HG03460 (cell line): ENCODE measurements at regions not wholly inside any gene's neighbourhood (a gene's known extent, or its start where the extent isn't known, plus 50 kb on each side); places are given as distances from the start of the nearest gene placed in this dataset.
A peak's percentile ranks its signal among the peaks of the same experiment; 100 is the strongest.

ENCODE experiments used
- ATAC-seq: cut with Tn5 transposase; IDR thresholded peaks from one replicate; pipeline ENCODE4 v1.9.1; 2021; ENCODE audit not compliant: unreplicated experiment

DNA sequence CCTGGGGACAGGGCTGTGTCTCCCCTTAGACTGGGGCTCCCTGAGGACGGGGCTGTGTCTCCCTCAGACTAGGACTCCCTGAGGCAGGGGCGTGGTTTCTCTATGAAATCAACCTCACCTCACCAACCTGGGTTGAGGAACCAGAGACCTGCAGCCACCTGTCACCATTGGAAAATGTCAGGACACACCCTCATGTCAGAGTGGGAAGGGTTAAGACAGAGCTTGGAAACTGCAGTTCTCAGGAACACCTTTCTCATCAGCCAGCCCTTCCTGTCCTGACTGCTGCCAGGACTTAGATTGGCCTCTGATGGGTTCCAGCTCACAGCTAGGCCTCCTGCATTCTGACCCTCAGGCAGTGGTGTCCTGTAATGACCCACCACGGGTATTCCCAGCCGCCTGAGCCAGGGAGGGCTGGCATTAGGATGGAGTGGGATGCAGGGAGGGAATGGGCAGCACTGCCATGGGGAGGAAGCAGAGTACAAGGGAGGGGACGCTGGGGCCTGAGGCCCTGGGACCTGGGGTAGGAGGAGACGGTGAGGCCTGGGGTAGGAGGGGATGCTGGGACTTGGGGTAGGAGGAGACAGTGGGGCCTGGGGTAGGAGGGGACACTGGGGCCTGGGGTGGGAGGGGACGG, 76.3 kb downstream of the MRPL14 start:
- no peak for ATAC-seq

DNA sequence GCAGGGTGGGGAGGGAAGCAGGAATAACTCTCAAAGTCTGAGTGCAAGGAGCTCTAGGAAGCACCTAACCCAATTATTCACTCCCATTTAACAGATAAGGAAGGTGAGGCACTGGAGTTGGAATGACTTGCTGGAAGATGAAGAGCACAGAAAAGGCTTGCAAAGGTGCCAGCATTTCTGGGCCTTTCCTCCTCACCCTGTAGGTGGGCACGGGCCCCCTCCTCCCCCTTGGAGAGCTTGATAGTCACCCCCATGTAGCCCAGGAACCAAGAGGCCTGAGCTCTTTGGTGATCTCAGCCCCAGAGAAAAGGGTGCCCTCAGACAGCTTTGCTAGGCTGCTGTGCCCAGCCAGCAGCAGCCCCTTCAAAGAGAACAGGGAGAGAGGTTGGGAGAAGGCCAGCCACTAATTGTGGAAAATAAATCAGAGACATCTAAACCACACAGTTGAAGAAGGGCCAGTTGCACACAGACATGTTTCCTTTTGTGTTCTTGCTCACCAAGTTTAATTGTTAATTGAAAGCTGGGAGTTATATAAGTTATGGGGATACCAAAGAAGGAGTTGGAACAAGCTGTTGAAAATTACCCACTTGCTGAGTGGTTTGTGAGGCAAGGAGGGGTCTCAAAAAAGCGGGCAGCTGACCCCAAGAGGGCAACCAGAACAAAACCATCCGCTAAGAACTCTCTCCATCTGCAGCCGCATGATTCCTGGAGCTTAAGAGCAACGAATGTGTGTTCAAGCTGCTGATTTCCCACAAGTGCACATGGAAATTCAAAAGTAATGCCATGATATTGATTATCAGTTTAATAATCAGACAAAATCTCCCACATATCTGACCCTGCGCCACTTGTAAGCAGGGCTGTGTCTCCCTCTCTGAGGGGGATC, 77.0 kb downstream of the MRPL14 start:
- ATAC-seq, result no peak

DNA sequence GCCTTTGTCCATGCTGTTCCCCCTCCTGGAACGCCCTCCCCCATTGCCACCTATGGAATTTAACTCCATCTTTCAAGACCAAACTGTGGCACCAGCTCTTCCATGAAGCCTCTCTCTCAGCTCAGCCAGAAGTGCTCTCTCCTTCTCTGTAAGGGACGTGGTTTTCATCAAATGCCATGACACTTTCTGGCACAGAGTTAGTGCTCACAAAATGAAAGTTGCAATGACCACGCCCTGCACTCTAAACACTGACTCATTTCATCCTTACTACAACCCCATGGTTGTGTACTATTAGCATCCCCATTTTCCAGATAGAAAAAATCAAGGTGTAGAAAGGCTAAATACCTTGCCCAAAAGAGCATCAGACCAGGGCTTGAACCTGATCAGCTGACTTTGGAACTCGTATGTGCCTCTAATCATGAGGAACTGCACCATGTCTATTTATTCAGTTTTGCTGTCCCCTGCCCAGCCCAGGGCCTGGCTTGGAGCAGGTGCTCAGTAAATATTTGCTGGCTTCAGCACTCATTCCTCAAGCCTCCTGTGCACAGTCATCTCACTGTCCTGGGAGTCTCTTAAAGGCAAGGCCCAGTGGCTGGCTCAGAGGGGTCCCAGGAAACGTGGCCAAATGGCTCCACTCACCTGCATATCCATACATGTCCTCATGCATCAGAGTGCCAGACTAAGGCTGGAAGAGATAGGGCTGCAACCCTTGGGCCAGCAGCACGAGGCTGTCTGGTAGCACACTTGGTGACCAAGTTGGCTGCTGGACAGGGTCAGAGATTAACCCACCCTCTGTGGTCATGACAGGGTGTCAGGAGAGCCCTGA, 77.9 kb downstream of the MRPL14 start:
- peak; percentile 66 for ATAC-seq

DNA sequence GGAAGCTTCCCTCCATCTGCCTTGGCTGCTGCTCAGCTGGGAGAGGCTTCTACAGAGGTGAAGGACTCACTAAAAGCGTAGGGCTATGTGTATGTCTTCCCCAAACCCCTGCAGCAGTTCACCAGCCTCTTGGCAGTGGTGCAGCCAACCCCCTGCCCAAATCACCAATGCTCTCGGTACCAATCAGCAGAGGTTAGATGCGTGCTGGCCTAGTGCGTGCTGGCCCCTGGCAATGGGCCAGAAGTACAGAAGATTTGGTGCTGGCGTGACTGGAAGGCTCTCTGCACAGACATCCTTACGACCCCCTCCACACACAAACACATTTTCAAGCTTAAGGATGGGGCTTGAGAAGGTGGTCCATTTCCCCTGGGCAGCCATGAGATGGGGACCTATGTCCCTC, 79.0 kb downstream of the MRPL14 start:
- ATAC-seq, result no peak

DNA sequence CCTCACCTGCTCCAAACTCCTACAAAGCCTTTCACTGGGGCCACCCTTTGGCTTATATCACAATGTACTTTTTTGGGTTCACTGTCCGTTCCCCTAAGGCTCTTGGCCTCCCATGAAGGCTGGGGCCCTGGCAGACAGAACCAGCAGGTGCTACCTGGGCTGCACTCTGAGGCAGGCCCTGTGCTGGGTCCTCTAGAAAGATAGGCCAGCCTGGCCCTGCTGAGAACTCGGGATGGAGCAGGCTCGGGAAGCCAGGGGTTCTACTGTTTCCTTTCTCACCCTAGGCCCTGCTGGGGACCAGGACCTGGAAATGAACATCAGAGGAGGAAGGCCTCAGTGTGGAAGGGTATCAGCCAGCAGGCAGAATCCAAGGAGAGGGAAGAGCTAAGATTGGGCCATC, 79.5 kb downstream of the MRPL14 start:
- ATAC-seq, result no peak

DNA sequence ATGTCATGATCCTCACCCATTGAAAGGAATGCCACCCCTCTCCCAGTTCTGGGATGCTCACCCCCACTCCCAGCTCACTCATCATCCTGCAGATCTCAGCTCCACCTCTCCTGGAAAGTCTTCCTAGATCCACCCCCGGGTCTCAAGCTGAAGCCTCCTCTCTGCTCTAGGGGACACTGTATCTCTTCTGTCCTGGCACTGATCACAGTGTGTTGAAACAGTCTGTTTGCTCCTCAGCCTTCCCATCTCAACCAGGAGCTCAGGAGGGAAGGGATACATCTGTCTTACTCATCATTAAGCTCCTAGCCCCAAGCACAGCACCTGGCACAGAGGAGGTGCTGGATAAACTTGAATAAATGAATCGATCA, 80.1 kb downstream of the MRPL14 start:
- ATAC-seq, result no peak

DNA sequence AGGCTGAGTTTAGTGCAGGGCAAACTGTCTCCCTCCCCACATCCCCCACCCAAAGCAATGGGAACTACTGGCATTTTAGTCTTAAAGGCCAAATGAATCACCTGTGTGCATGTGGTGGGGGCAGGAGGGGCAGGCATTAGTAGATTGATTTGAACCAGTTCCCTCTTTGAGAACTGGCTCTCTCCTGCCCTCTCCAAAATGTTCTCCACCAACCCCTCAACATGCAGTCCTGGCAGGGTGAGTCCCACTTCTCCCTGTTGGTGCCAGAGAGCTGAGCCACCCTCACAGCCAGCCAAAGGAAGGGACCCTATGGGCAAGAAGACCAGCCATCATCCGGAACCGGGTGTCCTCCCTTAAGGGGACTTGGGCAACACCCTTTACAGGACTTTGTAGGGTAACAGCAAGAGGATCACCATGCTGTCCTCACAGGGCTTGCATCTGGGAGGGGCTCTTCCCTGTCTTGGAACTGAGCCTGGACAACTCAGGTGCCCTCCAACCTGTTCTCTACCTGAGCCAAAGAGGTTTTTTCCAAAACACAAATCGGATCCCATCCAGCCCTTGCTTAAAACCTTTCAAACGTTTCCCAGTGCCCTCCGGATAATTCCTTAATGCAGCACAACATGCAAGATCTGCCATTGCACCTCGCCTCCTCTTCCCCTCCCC, 80.6 kb downstream of the MRPL14 start:
- ATAC-seq, result no peak

DNA sequence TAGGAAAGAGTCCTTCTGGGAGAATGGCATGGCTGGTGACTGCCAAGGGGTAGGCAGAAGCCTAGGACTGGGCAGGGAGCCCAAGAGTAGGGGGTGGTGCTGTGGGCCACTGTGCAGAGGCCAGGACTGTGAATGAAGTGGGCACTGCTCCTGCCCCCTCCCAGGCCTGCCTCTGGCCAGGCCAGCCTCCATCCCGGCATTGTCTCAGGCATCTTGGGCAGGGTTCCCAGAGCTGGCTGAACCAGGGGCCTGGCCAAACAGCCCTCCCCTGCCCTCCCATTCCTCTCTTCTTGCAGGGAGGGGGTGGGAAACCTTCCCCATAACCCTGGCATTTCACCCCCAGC, 81.6 kb downstream of the MRPL14 start:
- no peak for ATAC-seq

DNA sequence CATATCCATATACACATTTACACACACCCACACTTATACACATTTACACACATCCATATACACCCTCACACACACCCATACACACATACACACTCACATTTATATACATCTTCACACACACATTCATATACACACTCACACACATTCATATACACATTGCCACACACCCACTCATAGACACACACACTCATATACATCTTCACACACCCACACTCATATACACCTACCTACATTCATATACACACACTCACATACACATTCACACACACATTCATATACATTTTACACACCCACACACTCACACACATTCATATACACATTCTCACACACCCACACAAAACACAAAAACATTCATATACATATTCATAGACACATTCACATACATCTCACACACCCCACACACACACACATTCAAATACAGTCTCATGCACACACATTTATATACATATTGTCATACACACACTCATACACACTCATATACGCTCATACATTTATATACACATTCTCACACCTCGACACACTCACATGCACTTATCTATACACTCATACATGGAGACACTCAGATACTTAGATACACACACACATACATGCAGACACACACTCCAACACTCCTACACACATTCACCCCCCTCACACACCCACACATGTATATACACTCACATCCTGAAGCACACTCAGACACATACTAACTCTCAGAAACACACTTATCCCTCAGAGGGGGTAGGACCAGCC, 82.1 kb downstream of the MRPL14 start:
- ATAC-seq, result no peak

DNA sequence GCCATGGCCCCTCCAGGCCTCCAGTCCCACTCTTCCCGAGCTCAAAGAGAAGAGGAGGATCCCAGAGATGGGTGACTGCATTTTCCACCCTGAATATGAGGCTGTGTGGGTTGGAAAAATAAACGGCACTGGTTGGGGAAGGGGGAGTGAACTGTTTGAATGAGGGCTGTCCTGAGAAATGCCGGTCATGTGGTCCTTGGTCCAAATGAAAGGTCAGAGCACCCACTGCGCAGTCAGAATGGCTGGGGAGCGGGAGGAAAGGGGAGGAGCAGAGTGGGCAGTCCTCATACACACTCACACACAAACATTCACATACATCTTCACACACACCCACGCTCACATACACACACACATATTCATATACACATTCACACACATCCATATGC, 83.1 kb downstream of the MRPL14 start:
- no peak for ATAC-seq

DNA sequence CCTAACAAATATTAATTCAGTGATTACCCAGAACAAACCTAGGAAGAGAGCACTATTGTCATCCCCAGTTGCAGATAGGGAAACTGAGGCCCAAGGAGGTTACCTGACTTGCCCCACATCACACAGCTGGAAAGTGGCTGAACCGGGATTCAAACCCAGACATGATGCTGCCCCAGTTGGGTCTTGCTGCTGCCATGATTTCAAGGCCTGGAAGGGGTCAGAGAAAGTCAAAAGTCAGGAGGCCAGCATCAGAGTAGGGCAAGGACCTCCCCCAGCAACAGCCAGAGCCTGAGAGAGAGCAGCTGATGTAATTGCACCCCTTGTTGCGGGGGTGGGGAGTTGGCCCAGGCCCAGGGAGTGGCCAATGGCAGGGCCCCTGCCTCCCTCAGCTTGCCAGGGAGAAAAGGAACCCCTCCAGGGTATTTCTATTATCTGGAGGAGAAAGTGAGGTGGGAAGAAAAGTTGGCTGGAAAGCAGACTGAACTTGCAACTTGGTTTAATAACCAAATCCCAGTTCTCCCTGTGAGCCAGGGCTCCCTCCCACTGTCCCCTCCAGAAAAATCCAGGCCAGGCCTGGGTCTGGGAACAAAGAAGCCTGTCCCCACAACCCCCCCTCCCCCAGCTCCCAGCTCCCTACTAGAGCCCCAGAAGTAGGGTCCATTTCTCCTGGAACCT, 83.6 kb downstream of the MRPL14 start:
- ATAC-seq, result no peak

DNA sequence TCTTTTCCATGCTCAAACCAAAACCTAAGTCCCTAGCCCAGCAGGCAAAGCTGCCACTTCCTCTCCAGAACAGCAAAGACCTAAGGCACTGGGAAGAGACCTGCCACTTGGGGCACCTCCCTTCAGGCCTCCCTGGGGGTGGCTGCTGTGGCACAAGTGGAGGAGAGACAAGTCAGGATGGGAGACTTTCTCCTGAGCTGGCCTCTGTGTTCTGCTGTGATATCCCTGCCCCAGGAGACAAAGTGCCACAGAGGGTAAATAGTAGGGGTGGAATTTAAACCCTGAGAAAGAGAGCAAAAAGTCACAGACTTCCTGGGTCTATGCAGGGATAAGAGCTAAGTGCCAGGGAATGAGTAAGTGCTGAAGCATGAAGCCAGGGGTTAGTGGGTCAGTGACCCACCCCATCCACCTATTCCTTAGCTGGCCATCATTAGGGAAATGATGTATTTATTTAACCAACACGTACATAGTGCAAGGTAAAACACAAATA, 84.2 kb downstream of the MRPL14 start:
- no peak for ATAC-seq

DNA sequence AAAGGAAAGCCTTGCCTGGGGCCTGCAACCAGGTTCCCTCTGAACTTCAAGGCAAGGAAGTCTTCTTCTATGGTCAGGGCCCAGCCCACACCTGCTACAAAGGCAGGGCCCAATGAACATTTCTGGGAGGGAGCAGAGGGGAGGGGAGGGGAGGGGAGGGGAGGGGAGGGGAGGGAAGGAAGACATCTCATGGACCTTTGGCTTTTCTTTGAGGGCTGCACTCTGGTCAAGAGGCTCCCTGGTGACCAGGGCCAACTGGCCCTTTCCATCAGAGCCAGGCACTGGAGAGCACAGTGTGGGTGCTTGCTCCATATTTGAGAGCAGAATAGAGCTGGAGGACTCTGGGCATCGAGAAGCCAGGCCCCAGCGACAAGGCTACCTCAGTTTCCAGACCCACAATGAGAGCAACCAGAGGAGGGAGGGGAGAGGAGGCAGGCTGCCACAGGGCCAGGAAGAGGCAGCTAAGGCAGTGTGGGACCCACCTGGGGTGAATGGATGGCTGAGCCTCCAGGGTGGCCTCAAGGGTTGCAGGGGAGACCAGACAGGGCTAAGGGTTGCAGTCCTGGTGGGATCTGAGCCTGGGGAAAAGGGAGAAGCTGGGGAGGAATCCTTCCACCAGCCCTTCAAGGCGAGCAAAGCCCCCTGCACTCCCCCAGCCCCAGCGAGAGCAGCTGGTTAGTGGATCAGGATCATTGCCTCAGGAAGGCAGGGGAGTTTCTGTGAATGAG, 84.8 kb downstream of the MRPL14 start:
- no peak for ATAC-seq

DNA sequence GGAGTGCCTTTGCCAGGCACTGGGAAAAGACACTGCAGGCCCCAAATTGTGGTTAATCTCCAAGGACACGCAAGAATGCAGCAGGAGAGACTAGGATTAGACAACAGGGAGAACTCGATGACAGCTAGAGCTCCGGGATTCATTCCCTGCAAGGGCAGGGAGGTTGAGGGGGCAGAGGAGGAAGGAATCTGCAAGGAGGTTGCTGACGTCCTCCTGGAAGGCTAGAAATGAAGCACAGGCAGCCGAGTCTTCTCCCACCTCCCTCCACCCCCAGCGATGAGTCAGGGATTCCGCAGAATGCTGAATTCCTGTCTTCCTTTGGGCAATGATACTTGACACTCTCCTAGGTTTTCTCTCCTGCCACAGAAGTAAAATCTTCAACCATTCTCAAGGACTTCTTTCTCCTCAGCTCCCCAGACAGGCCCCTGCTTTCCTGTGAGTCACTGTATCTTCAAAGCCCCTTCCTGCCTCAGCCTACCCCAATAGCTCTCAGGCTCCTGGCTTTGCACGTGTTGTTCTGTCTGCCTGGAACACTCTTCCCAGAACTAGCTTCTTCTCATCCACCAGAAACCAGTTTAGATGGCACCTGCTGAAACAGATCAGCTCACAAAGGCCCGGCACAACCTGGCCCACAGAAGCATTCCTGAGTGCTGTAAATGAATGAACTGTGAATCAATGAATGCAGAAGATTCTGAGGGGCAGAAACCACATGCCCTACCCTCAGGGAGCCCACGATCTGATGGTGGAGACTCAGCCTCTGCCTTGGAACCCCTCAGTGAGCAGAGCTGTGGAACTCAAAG, 85.6 kb downstream of the MRPL14 start:
- ATAC-seq, result no peak

DNA sequence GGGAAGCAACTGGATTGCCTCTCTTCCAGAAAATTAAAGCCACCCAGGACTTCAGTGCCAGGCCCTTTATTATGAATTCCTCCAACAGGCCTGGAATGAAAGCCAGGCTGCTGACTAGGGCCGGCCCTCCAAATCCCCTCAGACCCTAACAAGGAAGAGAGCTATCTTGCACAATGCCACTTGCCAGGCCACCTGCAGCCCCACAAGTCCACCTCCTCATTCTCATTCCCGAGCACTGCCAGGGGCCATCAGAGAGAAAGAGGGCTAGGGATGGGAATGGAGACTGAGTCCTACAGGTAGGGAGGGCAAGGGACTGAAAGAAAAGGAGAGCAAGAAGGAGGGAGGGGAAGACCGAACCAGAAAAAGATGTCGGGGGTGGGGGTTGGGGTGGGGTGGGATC, 86.5 kb downstream of the MRPL14 start:
- ATAC-seq, result no peak

DNA sequence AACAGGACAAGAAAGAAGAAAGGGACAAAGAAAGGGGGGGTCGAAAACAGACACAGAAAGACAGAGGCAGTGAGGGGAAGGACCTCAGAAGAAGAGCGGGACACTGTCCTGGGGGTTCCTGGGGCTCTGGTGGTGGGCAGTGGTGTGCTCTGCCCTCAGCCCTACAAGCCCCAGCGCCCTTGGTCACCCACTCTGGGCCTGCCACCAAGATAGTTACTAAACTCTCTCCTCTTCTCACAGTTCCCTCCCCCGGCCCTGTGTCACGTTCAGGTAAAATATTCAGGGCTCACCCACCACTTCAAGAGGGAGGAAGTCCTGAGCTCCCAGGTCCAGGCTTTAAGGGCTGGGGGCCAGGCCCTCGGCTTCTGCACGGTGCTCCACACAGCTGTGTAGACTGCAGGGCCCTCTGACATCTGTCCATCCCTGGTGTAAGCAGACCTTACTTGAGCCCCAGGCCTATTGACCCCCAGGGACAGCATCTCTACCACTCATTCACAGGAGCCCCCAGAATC, 87.4 kb downstream of the MRPL14 start:
- no peak for ATAC-seq

DNA sequence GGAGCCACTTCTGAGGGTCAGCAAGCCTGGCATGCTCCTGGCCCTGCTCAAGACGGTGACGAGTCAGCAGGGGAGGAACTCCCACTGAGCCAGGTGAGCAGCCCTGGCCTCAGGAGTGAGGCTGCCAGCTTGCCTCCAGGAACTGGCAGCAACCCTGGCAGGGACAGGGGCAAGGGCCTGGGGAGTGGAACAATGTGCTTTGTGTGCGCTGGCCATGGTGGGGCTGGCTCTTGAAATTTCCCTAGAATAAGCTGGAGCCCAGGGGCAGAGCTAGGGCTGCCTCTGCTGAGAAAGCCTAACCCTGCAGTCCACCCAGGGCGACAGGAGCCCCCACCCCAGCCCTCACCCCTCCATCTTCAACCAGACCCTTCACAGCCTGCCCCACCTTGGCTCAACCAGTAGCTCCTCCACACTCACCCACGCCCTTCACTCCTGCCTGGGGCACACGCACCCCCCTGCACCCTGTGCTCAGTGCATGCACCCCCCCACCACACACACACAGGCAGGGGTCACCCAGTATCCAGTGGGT, 88.0 kb downstream of the MRPL14 start:
- ATAC-seq, result no peak

DNA sequence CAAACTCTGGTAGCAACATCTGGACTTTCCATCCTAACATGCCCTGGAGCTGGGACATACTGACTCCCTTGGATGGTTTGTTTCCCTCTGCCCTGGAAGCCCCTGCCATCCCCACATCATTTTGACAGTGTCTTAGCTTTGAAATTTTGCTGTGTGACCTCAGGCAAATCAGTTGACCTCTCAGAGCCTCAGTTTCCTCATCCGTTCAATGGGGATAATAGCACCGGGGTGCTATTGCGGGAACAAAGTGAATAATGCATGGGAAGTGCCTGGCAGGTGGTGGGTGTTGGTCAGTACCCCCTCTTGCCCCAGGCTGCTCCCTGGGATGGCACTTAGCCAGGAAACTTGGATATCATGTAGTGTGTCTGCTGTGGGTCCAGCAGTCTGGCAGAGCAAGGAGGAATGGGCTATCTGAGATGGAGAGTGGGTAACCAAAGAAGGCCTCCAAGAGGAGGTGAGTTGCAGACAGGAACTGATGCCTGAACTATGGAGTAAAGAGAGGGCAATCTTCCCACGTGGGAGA, 88.6 kb downstream of the MRPL14 start:
- ATAC-seq, result no peak
